ENCODE measurements at regions not wholly inside any gene's neighbourhood (a gene's known extent, or its start where the extent isn't known, plus 50 kb on each side); places are given as distances from the start of the nearest gene placed in this dataset.

GRCh38 chr2:120863146-120863545 lies 127.5 kb downstream of the GLI2 start:
- TF ChIP-seq CTCF (IDR thresholded peaks at IDR 0.05) = no peak
- TF ChIP-seq POLR2AphosphoS5 (IDR thresholded peaks at IDR 0.05) = no peak

Measured in stomach (tissue), 4 donors.